HG02885 (cell line): ENCODE measurements at regions not wholly inside any gene's neighbourhood (a gene's known extent, or its start where the extent isn't known, plus 50 kb on each side); places are given as distances from the start of the nearest gene placed in this dataset.
"Not testable (repeated sequence)": the region's sequence is repeated elsewhere in the genome, so short reads cannot be mapped to it uniquely, and the experiment has no call there.

Experiments
- ATAC-seq: cut with Tn5 transposase; IDR thresholded peaks from one replicate; pipeline ENCODE4 v1.9.1; 2021; ENCODE audit warnings: mild to moderate bottlenecking; ENCODE audit not compliant: unreplicated experiment, poor library complexity

DNA sequence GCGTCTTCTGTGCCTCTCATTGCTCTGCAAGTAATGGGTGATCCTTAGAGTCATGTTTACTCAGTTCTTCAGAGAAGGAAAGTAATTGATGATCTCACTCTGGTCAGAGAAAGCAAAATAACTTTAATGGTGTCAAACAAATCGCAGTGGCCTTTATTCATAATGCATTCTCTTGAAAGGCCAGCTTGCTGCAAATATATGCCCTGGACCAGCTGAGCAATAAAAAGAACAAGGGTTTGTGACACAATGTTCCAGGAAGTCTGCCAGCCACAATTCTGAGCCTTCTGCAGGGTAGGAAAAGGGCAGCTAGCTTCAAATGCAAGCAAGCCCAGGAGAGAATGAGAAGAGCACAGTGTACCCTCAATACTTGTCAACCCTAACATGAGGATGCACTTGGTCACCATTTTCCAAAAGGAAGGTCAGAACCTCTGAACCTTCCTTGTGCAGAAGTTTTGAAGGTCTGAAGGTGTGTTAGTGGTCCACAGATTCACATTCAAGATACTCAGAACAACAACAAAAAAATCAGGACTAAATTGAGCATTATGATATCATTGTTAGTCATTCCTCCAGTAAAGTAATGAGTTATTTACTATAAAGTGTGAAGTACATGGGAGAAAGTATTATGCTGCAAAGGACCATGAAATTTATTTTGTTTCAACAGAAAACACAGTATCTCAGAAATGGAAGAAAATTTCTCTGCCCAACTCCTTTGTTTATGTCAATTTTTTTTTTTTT, 355.6 kb downstream of the PAX3 start:
- no peak for ATAC-seq

GRCh38 chr2:221931251-221931991, 359.3 kb upstream of the EPHA4 start:
- no peak for ATAC-seq

DNA sequence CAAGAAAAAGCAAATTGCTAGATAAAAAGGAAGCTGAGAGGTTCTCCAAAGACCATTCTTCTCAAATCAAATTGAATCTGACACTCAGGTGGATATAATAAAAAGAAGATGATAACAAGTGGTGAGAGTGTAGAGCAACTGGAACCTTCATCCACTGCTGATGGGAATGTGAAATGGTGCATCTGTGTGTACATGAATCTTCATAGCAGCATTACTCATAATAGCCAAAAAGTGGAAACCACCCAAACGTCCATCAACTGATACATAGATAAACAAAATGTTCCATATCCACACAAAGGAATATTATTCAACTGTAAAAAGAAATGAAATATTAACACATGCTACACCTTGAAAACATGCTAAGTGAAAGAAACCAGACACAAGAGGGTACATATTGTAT, 357.2 kb upstream of the EPHA4 start:
- ATAC-seq, result no peak

GRCh38 chr2:221926327-221926726, 354.2 kb upstream of the EPHA4 start:
- ATAC-seq, result no peak

DNA sequence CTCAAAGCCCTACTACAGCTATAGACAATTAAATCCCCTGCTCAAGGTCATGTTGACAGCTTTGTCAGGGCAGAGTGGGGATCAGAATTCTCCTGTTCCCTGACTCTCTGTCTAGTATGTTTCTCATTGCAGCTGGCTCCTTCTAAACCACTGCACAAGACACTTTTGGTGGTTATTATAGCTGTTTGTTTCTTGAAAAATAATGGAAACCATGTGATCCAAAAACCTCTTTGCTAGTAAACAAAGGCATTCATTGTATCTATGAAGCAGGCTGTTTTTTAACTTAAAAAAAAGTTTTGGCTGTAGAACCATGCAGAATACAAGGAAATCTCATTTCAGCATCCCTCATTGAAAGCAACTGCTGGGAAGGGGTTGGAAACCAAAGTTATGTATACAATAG, 352.5 kb upstream of the EPHA4 start:
- no peak for ATAC-seq

- ATAC-seq, result no peak
Observed at GRCh38 chr2:221915926-221916325, 343.8 kb upstream of the EPHA4 start.

GRCh38 chr2:221914334-221914880, 342.3 kb upstream of the EPHA4 start:
- ATAC-seq, result no peak

- no peak for ATAC-seq
Observed at GRCh38 chr2:221911890-221912289, 339.8 kb upstream of the EPHA4 start.

DNA sequence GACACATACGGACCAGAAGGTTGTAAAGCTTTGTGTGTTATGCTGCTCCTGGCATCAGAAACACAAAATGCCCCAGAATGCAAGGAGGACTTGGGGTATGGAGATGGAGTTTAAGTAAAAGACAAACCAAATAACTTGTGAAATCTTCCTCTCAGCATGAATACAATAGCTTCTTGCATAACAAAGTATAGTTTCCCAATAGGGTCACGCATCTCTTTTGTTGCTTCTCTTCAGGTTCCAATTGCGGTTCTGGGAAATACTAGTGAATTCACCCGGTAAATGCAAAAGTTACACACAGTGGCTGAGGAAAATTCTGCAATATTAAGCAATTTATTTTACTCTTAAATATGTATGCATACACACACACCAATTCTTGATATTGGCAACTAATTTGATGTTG, 339.2 kb upstream of the EPHA4 start:
- ATAC-seq, result no peak

GRCh38 chr2:221908518-221908917, 336.4 kb upstream of the EPHA4 start:
- no peak for ATAC-seq

DNA sequence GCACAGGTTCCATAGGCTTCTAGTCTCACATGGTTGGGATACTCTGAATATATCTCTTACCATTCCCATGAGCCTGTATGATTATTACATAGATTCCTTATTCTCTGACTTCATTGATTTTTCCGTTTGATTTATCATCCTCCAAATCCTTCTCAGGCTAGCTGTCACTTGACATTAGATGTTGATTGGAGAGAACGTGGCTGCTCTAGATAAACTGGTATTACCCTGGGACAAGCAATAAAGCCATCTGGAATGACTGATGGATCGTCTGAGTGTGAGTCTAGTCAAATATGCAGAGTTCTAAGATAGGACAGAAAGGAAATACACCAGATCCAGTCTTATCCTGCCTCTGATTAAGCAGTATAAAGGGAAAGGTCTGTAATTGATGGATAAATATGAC, 325.6 kb upstream of the EPHA4 start:
- no peak for ATAC-seq

- no peak for ATAC-seq
Observed at GRCh38 chr2:221896505-221897151, 324.5 kb upstream of the EPHA4 start.

GRCh38 chr2:221895366-221896121, 323.4 kb upstream of the EPHA4 start:
- no peak for ATAC-seq

DNA sequence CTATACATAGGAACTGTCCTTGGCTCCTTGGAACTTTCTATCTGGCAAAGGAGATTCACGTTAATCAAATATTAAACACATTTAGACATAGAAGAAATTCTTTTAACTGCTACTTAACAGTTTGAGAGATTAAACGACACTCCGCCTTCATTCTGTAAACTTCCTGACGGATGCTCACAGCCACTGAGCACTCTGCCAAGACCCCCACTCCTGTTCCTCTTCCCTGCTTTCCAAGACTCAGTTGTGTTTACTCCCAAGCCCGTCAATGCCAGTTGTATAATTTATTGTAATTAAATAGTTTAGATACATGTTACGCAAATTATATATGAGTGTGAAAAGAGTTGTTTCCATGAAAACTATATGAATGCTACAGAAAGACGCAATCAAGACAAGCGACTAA, 321.4 kb upstream of the EPHA4 start:
- no peak for ATAC-seq

DNA sequence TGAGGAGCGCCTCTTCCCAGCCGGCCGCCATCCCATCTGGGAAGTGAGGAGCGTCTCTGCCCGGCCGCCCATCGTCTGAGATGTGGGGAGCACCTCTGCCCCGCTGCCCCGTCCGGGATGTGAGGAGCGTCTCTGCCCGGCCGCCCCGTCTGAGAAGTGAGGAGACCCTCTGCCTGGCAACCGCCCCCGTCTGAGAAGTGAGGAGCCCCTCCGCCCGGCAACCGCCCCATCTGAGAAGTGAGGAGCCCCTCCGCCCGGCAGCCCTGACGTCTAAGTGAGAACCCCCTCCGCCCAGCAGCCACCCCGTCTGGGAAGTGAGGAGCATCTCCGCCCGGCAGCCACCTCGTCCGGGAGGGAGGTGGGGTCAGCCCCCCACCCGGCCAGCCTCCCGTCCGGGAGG, 319.9 kb upstream of the EPHA4 start:
- not testable (repeated sequence) for ATAC-seq

DNA sequence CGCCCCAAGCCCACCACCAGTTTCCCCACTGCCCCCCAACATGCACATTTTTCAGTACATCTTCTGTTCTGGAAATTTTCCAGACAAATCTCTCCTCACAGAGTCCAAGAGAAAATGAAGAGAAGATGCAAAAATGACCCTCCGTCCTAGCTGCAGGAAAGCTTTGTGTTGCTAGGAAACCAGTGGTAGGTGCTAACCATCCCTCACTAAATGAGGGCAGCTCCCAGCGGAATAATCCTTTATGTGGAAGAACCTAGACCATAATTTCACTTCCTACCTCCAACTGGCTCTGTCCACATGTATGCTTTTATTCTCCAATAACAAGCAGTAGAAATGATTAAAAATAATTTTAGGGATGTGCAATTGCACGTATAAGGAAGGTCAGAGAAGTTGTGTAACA, 311.9 kb upstream of the EPHA4 start:
- ATAC-seq, result no peak

DNA sequence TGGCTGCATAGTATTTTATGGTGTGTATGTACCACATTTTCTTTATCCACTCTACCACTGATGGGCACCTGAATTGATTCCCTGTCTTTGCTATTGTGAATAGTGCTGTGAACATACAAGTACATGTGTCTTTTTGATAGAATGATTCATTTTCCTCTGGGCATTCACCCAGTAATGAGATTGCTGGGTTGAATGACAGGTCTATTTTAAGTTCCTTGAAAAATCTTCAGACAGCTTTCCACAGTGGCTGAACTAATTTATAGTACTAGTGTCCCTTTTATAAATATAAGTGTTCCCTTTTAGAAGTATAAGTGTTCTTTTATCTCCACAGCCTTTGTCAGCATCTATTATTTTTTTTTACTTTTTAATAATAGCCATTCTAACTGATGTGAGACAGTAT, 303.9 kb upstream of the EPHA4 start:
- no peak for ATAC-seq

DNA sequence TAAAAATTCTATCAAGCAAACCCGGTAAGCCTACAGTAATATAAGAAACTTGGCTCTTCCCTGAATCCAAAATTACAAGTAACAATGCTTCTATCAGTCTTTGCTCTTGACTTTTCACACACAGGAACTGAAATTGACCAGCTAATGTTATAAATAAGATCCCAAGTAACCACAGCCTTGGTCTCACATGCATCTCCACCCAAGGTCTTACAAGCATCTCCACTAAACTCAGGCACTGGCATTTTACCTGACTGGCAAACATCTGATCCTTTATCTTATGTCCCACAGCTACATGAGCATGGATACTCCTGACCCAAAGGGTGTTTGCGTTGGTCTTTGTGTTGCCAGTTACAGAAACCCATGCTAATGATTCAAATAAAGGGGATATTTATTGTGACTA, 302.3 kb upstream of the EPHA4 start:
- no peak for ATAC-seq

DNA sequence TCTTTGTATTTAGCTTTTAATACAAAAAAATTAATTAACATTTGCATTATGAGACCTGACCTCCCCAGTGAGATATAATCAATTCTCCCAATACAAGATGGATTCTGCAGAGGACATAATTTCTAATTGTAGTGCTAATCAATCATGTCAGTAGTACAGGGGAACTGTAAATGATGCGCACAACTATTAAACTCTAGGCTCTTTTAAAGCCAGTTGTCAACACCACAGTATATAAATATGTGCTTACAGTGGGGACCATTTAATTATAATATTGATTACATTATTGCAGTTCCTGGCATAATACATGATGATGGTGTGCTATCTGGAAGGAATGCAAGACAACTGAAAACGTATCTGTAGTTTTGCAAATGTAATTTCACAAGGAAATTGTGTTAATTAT, 285.6 kb upstream of the EPHA4 start:
- ATAC-seq, result no peak

GRCh38 chr2:221853297-221853696, 281.2 kb upstream of the EPHA4 start:
- ATAC-seq, result no peak
